Ectodermal cell (in vitro differentiated cells): ENCODE measurements at regions not wholly inside any gene's neighbourhood (a gene's known extent, or its start where the extent isn't known, plus 50 kb on each side); places are given as distances from the start of the nearest gene placed in this dataset.

ENCODE experiments used
- H3K27ac ChIP-seq: 2 replicates; pipeline ENCODE4 v1.7.0; 2013; ENCODE audit warnings: mild to moderate bottlenecking, low read depth, low read length; ENCODE audit not compliant: insufficient read depth, poor library complexity, severe bottlenecking
- H3K27me3 ChIP-seq: 2 replicates; pipeline ENCODE4 v1.7.0; 2013; ENCODE audit warnings: mild to moderate bottlenecking, low read length; ENCODE audit not compliant: insufficient read depth, control insufficient read depth, poor library complexity, severe bottlenecking
- H3K36me3 ChIP-seq: one replicate; pipeline ENCODE4 v1.7.0; 2013; ENCODE audit warnings: low read length; ENCODE audit not compliant: control insufficient read depth, insufficient read depth
- H3K4me1 ChIP-seq: one replicate; pipeline ENCODE4 v1.7.0; 2013; ENCODE audit warnings: low read length; ENCODE audit not compliant: control insufficient read depth, insufficient read depth
- H3K4me3 ChIP-seq: 2 replicates; pipeline ENCODE4 v1.7.0; 2013; ENCODE audit warnings: low read depth, low read length, control low read depth; ENCODE audit not compliant: insufficient read depth
- H3K9me3 ChIP-seq: 2 replicates; pipeline ENCODE4 v1.7.0; 2013; ENCODE audit warnings: mild to moderate bottlenecking, low read length, moderate library complexity; ENCODE audit not compliant: control insufficient read depth
- WGBS, 2 experiments: methylation state at CpG; one replicate each; pipeline ENCODE4 v1.1.7; 2013; ENCODE audit warnings: missing lambda C conversion rate in 2 of 2; 5-methylcytosine and 5-hydroxymethylcytosine counted together

GRCh38 chr18:27478459-27478858 lies 293.4 kb upstream of the CHST9 start:
- Histone ChIP-seq H3K4me1 (peaks cover 13% of the 10 kb centered on the region), H3K9me3 (no peaks in the 10 kb centered on the region), H3K36me3 (no peaks in the 10 kb centered on the region), H3K27me3 (no peaks in the 10 kb centered on the region), H3K4me3 (no peak overlapping the region), H3K27ac (no peak overlapping the region)
- 0% methylated on average over 1 of the region's 1 CpG for WGBS, 2 experiments

GRCh38 chr18:27473318-27473717 lies 288.2 kb upstream of the CHST9 start:
- Histone ChIP-seq H3K27ac (no peak overlapping the region), H3K4me3 (no peak overlapping the region), H3K27me3 (no peaks in the 10 kb centered on the region), H3K4me1 (peaks cover 10% of the 10 kb centered on the region), H3K9me3 (no peaks in the 10 kb centered on the region), H3K36me3 (no peaks in the 10 kb centered on the region)
- 94% methylated on average over 6 of the region's 6 CpGs for WGBS, 2 experiments

- Histone ChIP-seq H3K9me3 (no peaks in the 10 kb centered on the region), H3K27me3 (no peaks in the 10 kb centered on the region), H3K27ac (no peak overlapping the region), H3K36me3 (no peaks in the 10 kb centered on the region), H3K4me3 (no peak overlapping the region), H3K4me1 (no peaks in the 10 kb centered on the region)
Observed at GRCh38 chr18:27467073-27467472, 282.0 kb upstream of the CHST9 start.

- H3K4me3 ChIP-seq, result no peak overlapping the region
- H3K9me3 ChIP-seq, result no peaks in the 10 kb centered on the region
- 90% methylated on average over 1 of the region's 1 CpG for WGBS, 2 experiments
- no peaks in the 10 kb centered on the region for H3K4me1 ChIP-seq
- no peaks in the 10 kb centered on the region for H3K36me3 ChIP-seq
- no peaks in the 10 kb centered on the region for H3K27me3 ChIP-seq
- no peak overlapping the region for H3K27ac ChIP-seq
Observed at GRCh38 chr18:27461957-27462356, 276.8 kb upstream of the CHST9 start.

GRCh38 chr18:27449104-27449503 lies 264.0 kb upstream of the CHST9 start:
- WGBS, 2 experiments, result 94 to 95% methylated on average over 7 of the region's 7 CpGs
- no peaks in the 10 kb centered on the region for H3K36me3 ChIP-seq
- no peak overlapping the region for H3K27ac ChIP-seq
- H3K9me3 ChIP-seq, result no peaks in the 10 kb centered on the region
- H3K4me3 ChIP-seq, result no peak overlapping the region
- no peaks in the 10 kb centered on the region for H3K4me1 ChIP-seq
- no peaks in the 10 kb centered on the region for H3K27me3 ChIP-seq

- H3K4me3 ChIP-seq, result no peak overlapping the region
- H3K27ac ChIP-seq, result no peak overlapping the region
- 86 to 100% methylated on average over 1 to 2 of the region's 2 CpGs for WGBS, 2 experiments
- no peaks in the 10 kb centered on the region for H3K36me3 ChIP-seq
- no peaks in the 10 kb centered on the region for H3K4me1 ChIP-seq
- no peaks in the 10 kb centered on the region for H3K27me3 ChIP-seq
- no peaks in the 10 kb centered on the region for H3K9me3 ChIP-seq
Observed at GRCh38 chr18:27447930-27448329, 262.8 kb upstream of the CHST9 start.

- Histone ChIP-seq H3K27ac (no peak overlapping the region), H3K27me3 (no peaks in the 10 kb centered on the region), H3K9me3 (no peaks in the 10 kb centered on the region), H3K36me3 (no peaks in the 10 kb centered on the region), H3K4me3 (no peak overlapping the region), H3K4me1 (no peaks in the 10 kb centered on the region)
- WGBS, 2 experiments, result 47 to 57% methylated on average over 5 of the region's 5 CpGs
Observed at GRCh38 chr18:27447451-27447881, 262.4 kb upstream of the CHST9 start.

- H3K27me3 ChIP-seq, result no peaks in the 10 kb centered on the region
- no peaks in the 10 kb centered on the region for H3K9me3 ChIP-seq
- no peak overlapping the region for H3K4me3 ChIP-seq
- 73 to 100% methylated on average over 1 to 2 of the region's 2 CpGs for WGBS, 2 experiments
- H3K27ac ChIP-seq, result no peak overlapping the region
- no peaks in the 10 kb centered on the region for H3K36me3 ChIP-seq
- H3K4me1 ChIP-seq, result no peaks in the 10 kb centered on the region
Observed at GRCh38 chr18:27430595-27430994, 245.5 kb upstream of the CHST9 start.

- Histone ChIP-seq H3K4me1 (no peaks in the 10 kb centered on the region), H3K27me3 (no peaks in the 10 kb centered on the region), H3K27ac (no peak overlapping the region), H3K9me3 (no peaks in the 10 kb centered on the region), H3K36me3 (no peaks in the 10 kb centered on the region), H3K4me3 (no peak overlapping the region)
- 94 to 95% methylated on average over 2 of the region's 2 CpGs for WGBS, 2 experiments
Observed at GRCh38 chr18:27428716-27429475, 243.8 kb upstream of the CHST9 start.

- 87 to 92% methylated on average over 2 of the region's 2 CpGs for WGBS, 2 experiments
- no peaks in the 10 kb centered on the region for H3K36me3 ChIP-seq
Observed at GRCh38 chr18:27428120-27428519, 243.0 kb upstream of the CHST9 start.

More at GRCh38 chr18:27428120-27428519, 243.0 kb upstream of the CHST9 start:
- Histone ChIP-seq H3K27me3 (no peaks in the 10 kb centered on the region), H3K9me3 (no peaks in the 10 kb centered on the region), H3K4me1 (peaks cover 6% of the 10 kb centered on the region), H3K4me3 (no peak overlapping the region), H3K27ac (no peak overlapping the region)
